Smooth muscle cell (in vitro differentiated cells): ENCODE measurements at regions not wholly inside any gene's neighbourhood (a gene's known extent, or its start where the extent isn't known, plus 50 kb on each side); places are given as distances from the start of the nearest gene placed in this dataset.

Experiments used
- DNase-seq: peaks from one replicate; lab custom pipeline; 2025; ENCODE audit not compliant: unreplicated experiment; lab: John Stamatoyannopoulos, UW
- H2AFZ ChIP-seq: fragments of 200-600 bp; sonication (generic); 2 replicates; pipeline ENCODE4 v1.6.0; 2016; ENCODE audit warnings: antibody characterized with exemption, low read depth, mild to moderate bottlenecking
- H3F3A ChIP-seq: fragments of 200-600 bp; sonication (generic); 2 replicates; pipeline ENCODE4 v1.6.0; 2017; ENCODE audit warnings: antibody characterized with exemption, low read depth
- H3K27ac ChIP-seq: fragments of 200-600 bp; sonication (generic); 2 replicates; pipeline ENCODE4 v1.5.1; 2016; ENCODE audit warnings: low read depth, mild to moderate bottlenecking
- H3K27me3 ChIP-seq: fragments of 200-600 bp; sonication (generic); 2 replicates; pipeline ENCODE4 v1.6.1; 2016; ENCODE audit warnings: low read depth, mild to moderate bottlenecking
- H3K36me3 ChIP-seq: fragments of 200-600 bp; sonication (generic); 2 replicates; pipeline ENCODE4 v1.5.1; 2016; ENCODE audit warnings: low read depth
- H3K4me1 ChIP-seq: fragments of 200-600 bp; sonication (generic); 2 replicates; pipeline ENCODE4 v1.5.1; 2016; ENCODE audit warnings: low read depth
- H3K4me2 ChIP-seq: fragments of 200-600 bp; sonication (generic); 2 replicates; pipeline ENCODE4 v1.6.0; 2016; ENCODE audit warnings: mild to moderate bottlenecking
- H3K4me3 ChIP-seq: fragments of 200-600 bp; sonication (generic); 2 replicates; pipeline ENCODE4 v1.5.1; 2016; ENCODE audit warnings: mild to moderate bottlenecking
- H3K79me2 ChIP-seq: fragments of 200-600 bp; sonication (generic); 2 replicates; pipeline ENCODE4 v1.6.0; 2016; ENCODE audit warnings: low read depth, mild to moderate bottlenecking
- H3K9ac ChIP-seq: fragments of 200-600 bp; sonication (generic); 2 replicates; pipeline ENCODE4 v1.6.0; 2016; ENCODE audit warnings: low read depth
- H3K9me3 ChIP-seq: fragments of 200-600 bp; sonication (generic); replicated peaks from 2 replicates; pipeline ENCODE4 v1.5.1; 2016; ENCODE audit warnings: low read depth
- H4K20me1 ChIP-seq: fragments of 200-600 bp; sonication (generic); 2 replicates; pipeline ENCODE4 v1.6.0; 2016; ENCODE audit warnings: low read depth
- WGBS: methylation state at CpG from one replicate; pipeline ENCODE4 v1.1.7; 2016; ENCODE audit warnings: low lambda C conversion rate; 5-methylcytosine and 5-hydroxymethylcytosine counted together
- TF ChIP-seq, protein P1 (sequence below): fragments of 200-600 bp; sonication (generic); IDR thresholded peaks from 2 replicates; pipeline ENCODE4 v1.5.1; 2017; ENCODE audit warnings: borderline replicate concordance, mild to moderate bottlenecking, antibody characterized with exemption; ENCODE audit not compliant: insufficient read depth, poor library complexity, severe bottlenecking

DNA sequence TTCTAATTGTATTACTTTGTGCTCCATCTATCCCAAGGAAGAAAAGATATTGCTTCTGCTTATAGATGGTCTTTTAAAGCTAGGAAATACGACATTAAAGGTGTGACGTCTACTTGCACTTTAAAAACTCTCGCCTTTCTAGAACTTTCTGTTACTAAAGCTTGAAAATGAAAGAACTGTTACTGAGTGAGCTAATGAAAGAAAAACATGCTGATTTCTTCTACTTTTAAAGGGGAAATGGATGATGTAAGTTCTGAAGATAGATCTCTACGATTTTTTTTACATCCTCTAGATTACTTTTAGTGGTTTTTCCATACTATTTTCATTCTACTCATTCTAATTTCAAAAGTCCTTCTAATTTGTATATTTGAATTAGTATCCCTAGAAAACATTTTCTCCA is 387.5 kb downstream of the USP25 start:
- no peak overlapping the region for H3K4me2 ChIP-seq
- H3K27me3 ChIP-seq, result no peaks in the 10 kb centered on the region
- H3K9me3 ChIP-seq, result no peaks in the 10 kb centered on the region
- H4K20me1 ChIP-seq, result no peaks in the 10 kb centered on the region
- H3K9ac ChIP-seq, result no peak overlapping the region
- H3K4me3 ChIP-seq, result no peak overlapping the region
- H3F3A ChIP-seq, result no peaks in the 10 kb centered on the region
- H3K4me1 ChIP-seq, result no peaks in the 10 kb centered on the region
- DNase-seq, result no peak
- TF ChIP-seq, protein P1, sequence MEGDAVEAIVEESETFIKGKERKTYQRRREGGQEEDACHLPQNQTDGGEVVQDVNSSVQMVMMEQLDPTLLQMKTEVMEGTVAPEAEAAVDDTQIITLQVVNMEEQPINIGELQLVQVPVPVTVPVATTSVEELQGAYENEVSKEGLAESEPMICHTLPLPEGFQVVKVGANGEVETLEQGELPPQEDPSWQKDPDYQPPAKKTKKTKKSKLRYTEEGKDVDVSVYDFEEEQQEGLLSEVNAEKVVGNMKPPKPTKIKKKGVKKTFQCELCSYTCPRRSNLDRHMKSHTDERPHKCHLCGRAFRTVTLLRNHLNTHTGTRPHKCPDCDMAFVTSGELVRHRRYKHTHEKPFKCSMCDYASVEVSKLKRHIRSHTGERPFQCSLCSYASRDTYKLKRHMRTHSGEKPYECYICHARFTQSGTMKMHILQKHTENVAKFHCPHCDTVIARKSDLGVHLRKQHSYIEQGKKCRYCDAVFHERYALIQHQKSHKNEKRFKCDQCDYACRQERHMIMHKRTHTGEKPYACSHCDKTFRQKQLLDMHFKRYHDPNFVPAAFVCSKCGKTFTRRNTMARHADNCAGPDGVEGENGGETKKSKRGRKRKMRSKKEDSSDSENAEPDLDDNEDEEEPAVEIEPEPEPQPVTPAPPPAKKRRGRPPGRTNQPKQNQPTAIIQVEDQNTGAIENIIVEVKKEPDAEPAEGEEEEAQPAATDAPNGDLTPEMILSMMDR, result no peak
- 84% methylated on average over 4 of the region's 4 CpGs for WGBS
- H3K27ac ChIP-seq, result no peak overlapping the region
- H3K36me3 ChIP-seq, result no peaks in the 10 kb centered on the region
- H3K79me2 ChIP-seq, result no peaks in the 10 kb centered on the region
- H2AFZ ChIP-seq, result no peak overlapping the region

DNA sequence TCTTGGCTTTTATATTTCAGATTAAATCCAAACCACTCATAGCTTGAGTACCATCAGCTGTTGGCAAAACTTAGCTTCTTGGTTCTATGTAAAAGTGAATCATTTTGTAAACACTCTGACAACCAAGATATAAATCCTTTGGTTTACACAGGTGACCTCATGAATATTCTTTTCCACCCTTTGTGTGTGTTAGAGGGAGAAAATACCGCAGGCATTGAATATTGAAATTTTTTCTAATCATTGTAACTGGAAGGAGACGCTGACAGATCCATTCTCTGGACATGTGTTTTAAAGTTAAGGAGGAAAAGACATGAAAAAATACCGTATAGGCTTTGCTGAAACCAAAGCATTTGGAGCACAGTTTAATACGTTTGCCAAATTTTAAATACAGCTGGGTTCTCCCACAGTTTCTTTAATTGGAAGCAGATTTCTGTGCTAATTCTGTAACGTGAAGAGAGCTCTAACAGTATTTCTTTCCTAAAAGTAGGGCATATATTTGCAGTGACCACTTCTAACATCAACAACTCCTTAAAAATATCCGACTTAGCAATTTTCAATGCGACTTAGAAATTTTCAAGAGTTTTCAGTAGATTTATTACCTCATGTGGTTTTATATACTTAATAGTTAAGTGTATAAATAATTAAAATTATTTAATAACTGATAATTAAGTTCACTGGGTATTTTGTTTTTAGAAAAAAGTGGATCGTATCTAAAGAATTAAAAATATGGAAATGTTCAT is 388.2 kb downstream of the USP25 start:
- Histone ChIP-seq H3K79me2 (no peaks in the 10 kb centered on the region), H3K27ac (no peak overlapping the region), H3K27me3 (no peaks in the 10 kb centered on the region), H3F3A (no peaks in the 10 kb centered on the region), H3K36me3 (no peaks in the 10 kb centered on the region), H3K9ac (no peak overlapping the region), H3K4me3 (no peak overlapping the region), H4K20me1 (no peaks in the 10 kb centered on the region), H3K4me2 (no peak overlapping the region), H2AFZ (no peak overlapping the region), H3K4me1 (no peaks in the 10 kb centered on the region), H3K9me3 (no peaks in the 10 kb centered on the region)
- WGBS, result 84% methylated on average over 8 of the region's 8 CpGs
- no peak for DNase-seq
- TF ChIP-seq, protein P1, result no peak

DNA sequence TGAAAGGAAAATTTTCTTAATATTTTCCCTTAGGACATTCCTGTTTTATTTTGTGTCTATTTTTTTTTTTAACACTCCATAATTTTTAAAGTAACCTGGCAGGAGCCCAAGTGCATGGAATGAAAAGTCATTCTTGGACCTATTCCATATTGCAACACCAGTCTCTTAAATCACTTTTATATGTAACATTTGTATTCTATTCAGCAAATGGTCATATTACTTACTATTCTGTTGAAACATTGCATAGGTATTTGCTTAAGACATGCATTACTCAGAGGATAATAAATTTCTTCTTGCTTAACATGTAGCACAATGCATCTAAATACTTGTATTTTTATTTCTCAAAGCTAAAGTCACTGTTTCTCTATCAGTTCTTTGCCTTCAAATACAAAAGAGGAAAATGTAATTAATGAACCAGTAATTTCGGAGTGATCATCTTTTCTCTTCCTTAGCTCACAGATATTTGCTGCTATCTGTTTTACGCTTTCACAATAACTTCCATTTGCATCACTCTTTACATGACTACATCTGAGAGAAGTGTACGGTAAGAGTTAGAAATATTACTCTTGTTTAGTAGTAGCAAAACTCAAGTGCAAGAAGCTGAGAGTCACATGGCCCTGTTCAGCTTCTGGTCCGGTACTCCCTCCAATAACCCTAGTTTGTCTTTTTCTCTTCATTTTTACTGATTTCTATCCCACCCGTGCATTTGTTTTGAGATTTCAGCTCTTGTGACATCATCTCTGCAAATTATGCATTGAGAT is 394.8 kb downstream of the USP25 start:
- Histone ChIP-seq H3K4me1 (no peaks in the 10 kb centered on the region), H2AFZ (no peak overlapping the region), H3K27me3 (no peaks in the 10 kb centered on the region), H3K79me2 (no peaks in the 10 kb centered on the region), H3K9ac (no peak overlapping the region), H3K27ac (no peak overlapping the region), H4K20me1 (no peaks in the 10 kb centered on the region), H3K4me2 (no peak overlapping the region), H3K4me3 (no peak overlapping the region), H3K9me3 (no peaks in the 10 kb centered on the region), H3K36me3 (no peaks in the 10 kb centered on the region), H3F3A (no peaks in the 10 kb centered on the region)
- WGBS, result 89% methylated on average over 5 of the region's 5 CpGs
- DNase-seq, result no peak
- TF ChIP-seq, protein P1, result no peak
